PC-3 (cell line): ENCODE measurements at regions not wholly inside any gene's neighbourhood (a gene's known extent, or its start where the extent isn't known, plus 50 kb on each side); places are given as distances from the start of the nearest gene placed in this dataset.

Experiments
- ATAC-seq: fragments of 200-7000 bp; cut with Tn5 transposase; 2 replicates; pipeline ENCODE4 v1.9.1; 2020; ENCODE audit warnings: mild to moderate bottlenecking, moderate library complexity
- BruUV-seq: library from RNA; stranded (reverse); fragments of 400-500 nt; replicated peaks from 2 replicates; lab custom pipeline; 2021; lab: Mats Ljungman, UMichigan
- CTCF ChIA-PET: fragments of 300-600 bp; sonication (Branson Sonifier 250); formaldehyde crosslinking; loops from one replicate; lab custom pipeline; 2022; ENCODE audit warnings: antibody characterized with exemption; lab: Charles Lee
- POLR2A ChIA-PET: fragments of 300-600 bp; sonication (Branson Sonifier 250); formaldehyde crosslinking; loops from one replicate; lab custom pipeline; 2022; ENCODE audit warnings: antibody characterized with exemption; ENCODE audit not compliant: unreplicated experiment; lab: Charles Lee
- DNase-seq: peaks from one replicate; pipeline ENCODE4 v3.0.0-alpha.2; 2015
- H2AFZ ChIP-seq: fragments of 300-600 bp; sonication (generic); 2 replicates; pipeline ENCODE4 v1.6.0; 2016; ENCODE audit warnings: antibody characterized with exemption, low read length
- H3F3A ChIP-seq: fragments of 300-600 bp; sonication (generic); one replicate; pipeline ENCODE4 v1.6.0; 2017; ENCODE audit warnings: antibody characterized with exemption, low read length, control low read depth, mild to moderate bottlenecking; ENCODE audit not compliant: unreplicated experiment
- H3K27ac ChIP-seq: fragments of 300-600 bp; sonication (generic); 2 replicates; pipeline ENCODE4 v1.5.1; 2016; ENCODE audit warnings: mild to moderate bottlenecking, low read length
- H3K27me3 ChIP-seq: fragments of 300-600 bp; sonication (generic); 2 replicates; pipeline ENCODE4 v1.6.1; 2016; ENCODE audit warnings: low read length, mixed read lengths
- H3K36me3 ChIP-seq: fragments of 300-600 bp; sonication (generic); 2 replicates; pipeline ENCODE4 v1.6.1; 2016; ENCODE audit warnings: low read depth, mixed run types, low read length, mixed read lengths
- H3K4me1 ChIP-seq: fragments of 300-600 bp; sonication (generic); 2 replicates; pipeline ENCODE4 v1.5.1; 2016; ENCODE audit warnings: low read length; ENCODE audit not compliant: insufficient read depth
- H3K4me2 ChIP-seq: fragments of 300-600 bp; sonication (generic); 2 replicates; pipeline ENCODE4 v1.6.0; 2016; ENCODE audit warnings: low read length
- H3K4me3 ChIP-seq: fragments of 300-600 bp; sonication (generic); 2 replicates; pipeline ENCODE4 v1.5.1; 2016; ENCODE audit warnings: mild to moderate bottlenecking, low read length, mixed read lengths
- H3K79me2 ChIP-seq: fragments of 300-600 bp; sonication (generic); 2 replicates; pipeline ENCODE4 v1.6.1; 2017; ENCODE audit warnings: low read length, mixed read lengths
- H3K9ac ChIP-seq: fragments of 300-600 bp; sonication (generic); 2 replicates; pipeline ENCODE4 v1.6.0; 2016; ENCODE audit warnings: mild to moderate bottlenecking, low read length
- H3K9me2 ChIP-seq: fragments of 300-600 bp; sonication (generic); replicated peaks from 2 replicates; pipeline ENCODE4 v1.6.1; 2016; ENCODE audit warnings: mixed run types, low read length, mixed read lengths
- H3K9me3 ChIP-seq: fragments of 300-600 bp; sonication (generic); 2 replicates; pipeline ENCODE4 v1.6.1; 2016; ENCODE audit warnings: low read length, mixed read lengths
- H4K20me1 ChIP-seq: fragments of 300-600 bp; sonication (generic); 2 replicates; pipeline ENCODE4 v1.6.1; 2016; ENCODE audit warnings: low read length, mixed read lengths
- EZH2 ChIP-seq: fragments of 300-600 bp; sonication (generic); IDR thresholded peaks from one replicate; pipeline ENCODE4 v1.6.1; 2017; ENCODE audit warnings: antibody characterized with exemption, mild to moderate bottlenecking, low read length; ENCODE audit not compliant: unreplicated experiment
- EZH2phosphoT487 ChIP-seq: fragments of 300-600 bp; sonication (generic); IDR thresholded peaks from 2 replicates; pipeline ENCODE4 v1.6.1; 2018; ENCODE audit warnings: mild to moderate bottlenecking, antibody characterized with exemption, low read length, borderline replicate concordance
- intact Hi-C: fragments of 100-400 bp; cut with micrococcal nuclease; formaldehyde crosslinking; loops from 2 replicates; pipeline ENCODE4 v1.9.0; 2023
- TF ChIP-seq, protein P1 (sequence below): fragments of 300-600 bp; sonication (generic); conservative IDR thresholded peaks from 2 replicates; pipeline ENCODE4 v1.5.1; 2017; ENCODE audit warnings: antibody characterized with exemption, low read depth, mild to moderate bottlenecking, low read length

DNA sequence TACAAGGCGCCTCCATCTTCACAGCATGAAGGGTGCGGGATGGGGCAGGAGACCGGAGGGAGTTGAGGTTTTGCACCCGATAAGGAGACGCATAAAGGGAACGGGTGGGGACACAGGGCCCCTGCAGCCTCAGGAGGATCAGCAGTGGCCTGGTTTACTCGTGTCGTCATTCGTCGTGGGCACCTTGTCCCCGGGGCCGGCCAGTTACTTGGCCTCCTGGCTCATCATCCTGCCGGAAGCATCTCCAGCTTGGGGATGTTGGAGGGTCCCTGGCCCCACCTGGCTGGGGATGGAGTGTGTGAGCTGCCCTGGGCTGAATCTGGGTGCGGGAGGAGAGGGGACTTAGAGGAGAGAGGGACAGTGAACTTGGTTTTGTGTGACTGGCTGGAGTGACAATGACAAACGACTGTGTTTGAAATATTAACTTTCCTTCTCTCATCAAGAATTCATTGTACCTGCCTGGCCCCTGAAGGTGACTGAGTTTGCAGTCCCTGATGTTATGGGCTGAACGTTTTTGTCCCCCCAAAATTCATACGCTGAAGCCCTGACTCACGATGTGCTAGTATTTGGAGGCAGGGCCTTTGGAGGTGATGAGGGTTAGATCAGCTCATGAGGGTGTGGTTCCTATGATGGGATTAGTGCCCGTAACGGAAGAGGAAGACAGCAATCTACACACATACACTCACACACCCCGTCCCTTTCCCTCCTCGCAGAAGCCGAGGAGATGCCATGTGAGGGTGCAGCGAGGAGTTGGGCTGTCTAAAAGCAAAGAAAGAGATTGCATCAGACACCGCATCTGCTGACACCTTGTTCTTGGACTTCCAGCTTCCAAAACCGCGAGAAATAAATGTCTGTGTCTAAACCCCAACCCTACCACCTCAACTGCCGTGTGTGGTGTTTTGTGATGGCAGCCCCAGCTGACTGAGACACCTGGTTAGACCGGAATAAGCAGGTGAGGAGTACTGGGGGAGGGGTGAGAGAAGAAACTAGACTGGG lies 65.0 kb upstream of the MAP3K4 start:
- Histone ChIP-seq H3K9ac (no peak overlapping the region), H3K9me3 (no peaks in the 10 kb centered on the region), H3K4me3 (no peak overlapping the region), H3K9me2 (no peaks in the 10 kb centered on the region), H3K36me3 (no peaks in the 10 kb centered on the region), H3K4me2 (no peak overlapping the region), H4K20me1 (no peaks in the 10 kb centered on the region), H3F3A (no peaks in the 10 kb centered on the region), H3K79me2 (no peaks in the 10 kb centered on the region), H3K4me1 (peaks cover 4% of the 10 kb centered on the region), H3K27me3 (no peaks in the 10 kb centered on the region), H2AFZ (no peak overlapping the region), H3K27ac (no peak overlapping the region)
- intact Hi-C loops = no loop called here
- DNase-seq (no peak), ATAC-seq (no peak)
- TF ChIP-seq EZH2phosphoT487 (no peak), EZH2 (no peak)
- TF ChIP-seq, protein P1, sequence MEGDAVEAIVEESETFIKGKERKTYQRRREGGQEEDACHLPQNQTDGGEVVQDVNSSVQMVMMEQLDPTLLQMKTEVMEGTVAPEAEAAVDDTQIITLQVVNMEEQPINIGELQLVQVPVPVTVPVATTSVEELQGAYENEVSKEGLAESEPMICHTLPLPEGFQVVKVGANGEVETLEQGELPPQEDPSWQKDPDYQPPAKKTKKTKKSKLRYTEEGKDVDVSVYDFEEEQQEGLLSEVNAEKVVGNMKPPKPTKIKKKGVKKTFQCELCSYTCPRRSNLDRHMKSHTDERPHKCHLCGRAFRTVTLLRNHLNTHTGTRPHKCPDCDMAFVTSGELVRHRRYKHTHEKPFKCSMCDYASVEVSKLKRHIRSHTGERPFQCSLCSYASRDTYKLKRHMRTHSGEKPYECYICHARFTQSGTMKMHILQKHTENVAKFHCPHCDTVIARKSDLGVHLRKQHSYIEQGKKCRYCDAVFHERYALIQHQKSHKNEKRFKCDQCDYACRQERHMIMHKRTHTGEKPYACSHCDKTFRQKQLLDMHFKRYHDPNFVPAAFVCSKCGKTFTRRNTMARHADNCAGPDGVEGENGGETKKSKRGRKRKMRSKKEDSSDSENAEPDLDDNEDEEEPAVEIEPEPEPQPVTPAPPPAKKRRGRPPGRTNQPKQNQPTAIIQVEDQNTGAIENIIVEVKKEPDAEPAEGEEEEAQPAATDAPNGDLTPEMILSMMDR = no peak
- BruUV-seq = no TSS peak
- CTCF ChIA-PET = no interaction called here
- POLR2A ChIA-PET = no interaction called here

DNA sequence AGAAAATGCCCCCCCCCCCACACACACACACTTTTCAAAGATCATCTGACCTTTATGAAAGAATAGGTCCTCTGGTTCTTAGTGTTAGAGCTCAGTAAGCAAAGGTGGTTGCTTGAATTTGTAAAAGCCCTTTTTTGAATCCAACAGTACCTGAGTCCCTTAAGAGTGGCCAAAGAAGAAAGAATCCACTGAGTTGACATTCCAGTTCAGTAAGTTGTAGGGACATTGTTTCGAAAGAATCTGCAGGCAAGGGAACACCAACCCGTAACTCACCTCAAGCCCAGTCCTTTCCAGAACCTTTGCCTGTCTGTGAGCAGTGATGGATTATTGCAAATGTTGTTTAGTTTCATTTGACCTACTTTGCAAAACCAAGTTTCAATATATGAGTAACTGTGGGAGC lies 64.2 kb upstream of the MAP3K4 start:
- H3K27ac ChIP-seq = no peak overlapping the region
- no peaks in the 10 kb centered on the region for H3K9me3 ChIP-seq
- no peak overlapping the region for H3K9ac ChIP-seq
- ChIA-PET CTCF (no interaction called here), POLR2A (no interaction called here)
- no peaks in the 10 kb centered on the region for H4K20me1 ChIP-seq
- H3K27me3 ChIP-seq = no peaks in the 10 kb centered on the region
- intact Hi-C loops = no loop called here
- H3K4me2 ChIP-seq = no peak overlapping the region
- no peaks in the 10 kb centered on the region for H3F3A ChIP-seq
- ATAC-seq = no peak
- H3K36me3 ChIP-seq = no peaks in the 10 kb centered on the region
- no peak for TF ChIP-seq EZH2
- no peak for TF ChIP-seq EZH2phosphoT487
- TF ChIP-seq, protein P1 = no peak
- BruUV-seq = no TSS peak
- H3K4me1 ChIP-seq = peaks cover 7% of the 10 kb centered on the region
- peak; percentile 11 for DNase-seq
- H3K4me3 ChIP-seq = no peak overlapping the region
- no peak overlapping the region for H2AFZ ChIP-seq
- no peaks in the 10 kb centered on the region for H3K9me2 ChIP-seq
- H3K79me2 ChIP-seq = no peaks in the 10 kb centered on the region

DNA sequence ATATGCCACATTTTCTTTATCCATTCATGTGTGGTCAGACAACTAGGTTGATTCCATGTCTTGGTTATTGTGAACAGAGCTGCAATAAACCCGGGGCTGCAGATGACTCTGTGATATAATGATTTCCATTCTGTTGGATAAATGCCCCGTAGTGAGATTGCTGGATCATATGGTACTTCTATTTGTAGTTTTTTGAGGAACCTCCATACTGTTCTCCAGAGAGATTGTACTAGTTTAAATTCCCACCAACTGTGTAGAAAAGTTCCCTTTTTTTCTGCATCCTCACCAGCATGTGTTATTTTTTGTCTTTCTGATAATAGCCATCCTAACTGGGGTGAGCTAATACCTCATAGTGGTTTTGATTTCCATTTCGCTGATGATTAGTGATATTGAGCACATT lies 62.2 kb upstream of the MAP3K4 start:
- Histone ChIP-seq H3K9me2 (no peaks in the 10 kb centered on the region), H3K27me3 (no peaks in the 10 kb centered on the region), H4K20me1 (no peaks in the 10 kb centered on the region), H3K9ac (no peak overlapping the region), H3K79me2 (no peaks in the 10 kb centered on the region), H3F3A (no peaks in the 10 kb centered on the region), H3K36me3 (no peaks in the 10 kb centered on the region), H2AFZ (no peak overlapping the region), H3K9me3 (no peaks in the 10 kb centered on the region), H3K4me1 (peaks cover 11% of the 10 kb centered on the region), H3K27ac (no peak overlapping the region), H3K4me2 (no peak overlapping the region), H3K4me3 (no peak overlapping the region)
- intact Hi-C loops = no loop called here
- CTCF ChIA-PET = no interaction called here
- no TSS peak for BruUV-seq
- DNase-seq (no peak), ATAC-seq (no peak)
- POLR2A ChIA-PET = no interaction called here
- TF ChIP-seq EZH2phosphoT487 (no peak), EZH2 (no peak)
- TF ChIP-seq, protein P1 = no peak
